ENCODE measurements at regions not wholly inside any gene's neighbourhood (a gene's known extent, or its start where the extent isn't known, plus 50 kb on each side); places are given as distances from the start of the nearest gene placed in this dataset.

- ATAC-seq = no peak
- no peak for TF ChIP-seq PPARA (CRISPR knock-in tag; IDR thresholded peaks at IDR 0.05; ENCODE audit: borderline replicate concordance)
- no peak for TF ChIP-seq ZFP30 (CRISPR knock-in tag; IDR thresholded peaks at IDR 0.05)
- TF ChIP-seq, protein P1, sequence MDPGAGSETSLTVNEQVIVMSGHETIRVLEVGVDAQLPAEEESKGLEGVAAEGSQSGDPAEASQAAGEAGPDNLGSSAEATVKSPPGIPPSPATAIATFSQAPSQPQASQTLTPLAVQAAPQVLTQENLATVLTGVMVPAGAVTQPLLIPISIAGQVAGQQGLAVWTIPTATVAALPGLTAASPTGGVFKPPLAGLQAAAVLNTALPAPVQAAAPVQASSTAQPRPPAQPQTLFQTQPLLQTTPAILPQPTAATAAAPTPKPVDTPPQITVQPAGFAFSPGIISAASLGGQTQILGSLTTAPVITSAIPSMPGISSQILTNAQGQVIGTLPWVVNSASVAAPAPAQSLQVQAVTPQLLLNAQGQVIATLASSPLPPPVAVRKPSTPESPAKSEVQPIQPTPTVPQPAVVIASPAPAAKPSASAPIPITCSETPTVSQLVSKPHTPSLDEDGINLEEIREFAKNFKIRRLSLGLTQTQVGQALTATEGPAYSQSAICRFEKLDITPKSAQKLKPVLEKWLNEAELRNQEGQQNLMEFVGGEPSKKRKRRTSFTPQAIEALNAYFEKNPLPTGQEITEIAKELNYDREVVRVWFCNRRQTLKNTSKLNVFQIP (CRISPR knock-in tag; IDR thresholded peaks at IDR 0.05; ENCODE audit: borderline replicate concordance, low read depth) = no peak
- TF ChIP-seq, protein P2, sequence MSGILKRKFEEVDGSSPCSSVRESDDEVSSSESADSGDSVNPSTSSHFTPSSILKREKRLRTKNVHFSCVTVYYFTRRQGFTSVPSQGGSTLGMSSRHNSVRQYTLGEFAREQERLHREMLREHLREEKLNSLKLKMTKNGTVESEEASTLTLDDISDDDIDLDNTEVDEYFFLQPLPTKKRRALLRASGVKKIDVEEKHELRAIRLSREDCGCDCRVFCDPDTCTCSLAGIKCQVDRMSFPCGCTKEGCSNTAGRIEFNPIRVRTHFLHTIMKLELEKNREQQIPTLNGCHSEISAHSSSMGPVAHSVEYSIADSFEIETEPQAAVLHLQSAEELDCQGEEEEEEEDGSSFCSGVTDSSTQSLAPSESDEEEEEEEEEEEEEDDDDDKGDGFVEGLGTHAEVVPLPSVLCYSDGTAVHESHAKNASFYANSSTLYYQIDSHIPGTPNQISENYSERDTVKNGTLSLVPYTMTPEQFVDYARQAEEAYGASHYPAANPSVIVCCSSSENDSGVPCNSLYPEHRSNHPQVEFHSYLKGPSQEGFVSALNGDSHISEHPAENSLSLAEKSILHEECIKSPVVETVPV (CRISPR knock-in tag; IDR thresholded peaks at IDR 0.05) = no peak
- TF ChIP-seq, protein P3, sequence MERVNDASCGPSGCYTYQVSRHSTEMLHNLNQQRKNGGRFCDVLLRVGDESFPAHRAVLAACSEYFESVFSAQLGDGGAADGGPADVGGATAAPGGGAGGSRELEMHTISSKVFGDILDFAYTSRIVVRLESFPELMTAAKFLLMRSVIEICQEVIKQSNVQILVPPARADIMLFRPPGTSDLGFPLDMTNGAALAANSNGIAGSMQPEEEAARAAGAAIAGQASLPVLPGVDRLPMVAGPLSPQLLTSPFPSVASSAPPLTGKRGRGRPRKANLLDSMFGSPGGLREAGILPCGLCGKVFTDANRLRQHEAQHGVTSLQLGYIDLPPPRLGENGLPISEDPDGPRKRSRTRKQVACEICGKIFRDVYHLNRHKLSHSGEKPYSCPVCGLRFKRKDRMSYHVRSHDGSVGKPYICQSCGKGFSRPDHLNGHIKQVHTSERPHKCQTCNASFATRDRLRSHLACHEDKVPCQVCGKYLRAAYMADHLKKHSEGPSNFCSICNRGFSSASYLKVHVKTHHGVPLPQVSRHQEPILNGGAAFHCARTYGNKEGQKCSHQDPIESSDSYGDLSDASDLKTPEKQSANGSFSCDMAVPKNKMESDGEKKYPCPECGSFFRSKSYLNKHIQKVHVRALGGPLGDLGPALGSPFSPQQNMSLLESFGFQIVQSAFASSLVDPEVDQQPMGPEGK (CRISPR knock-in tag; IDR thresholded peaks at IDR 0.05; ENCODE audit: borderline replicate concordance) = no peak
- no peak for TF ChIP-seq TSHZ2 (CRISPR knock-in tag; IDR thresholded peaks at IDR 0.05)
- TF ChIP-seq RARB (CRISPR knock-in tag; IDR thresholded peaks at IDR 0.05) = no peak
- TF ChIP-seq TOX (CRISPR knock-in tag; IDR thresholded peaks at IDR 0.05; ENCODE audit: borderline replicate concordance) = no peak
- TF ChIP-seq TCF4 (CRISPR knock-in tag; IDR thresholded peaks at IDR 0.05; ENCODE audit: borderline replicate concordance) = no peak
- no peak for TF ChIP-seq CSDC2 (CRISPR knock-in tag; IDR thresholded peaks at IDR 0.05)
- TF ChIP-seq ARNTL (CRISPR knock-in tag; IDR thresholded peaks at IDR 0.05; ENCODE audit: borderline replicate concordance, low read depth) = no peak
- no peak for TF ChIP-seq SNAI2 (CRISPR knock-in tag; IDR thresholded peaks at IDR 0.05)
- no peak for TF ChIP-seq ZNF565 (CRISPR knock-in tag; conservative IDR thresholded peaks at IDR 0.05; ENCODE audit: low read depth)
- TF ChIP-seq ZFP3 (CRISPR knock-in tag; IDR thresholded peaks at IDR 0.05) = no peak
- TF ChIP-seq ZNF8 (CRISPR knock-in tag; IDR thresholded peaks at IDR 0.05) = no peak
- no peak for TF ChIP-seq ESRRG (CRISPR knock-in tag; IDR thresholded peaks at IDR 0.05)
- TF ChIP-seq BACH2 (CRISPR knock-in tag; IDR thresholded peaks at IDR 0.05; ENCODE audit: borderline replicate concordance) = no peak
These were observed 328.7 kb downstream of the FAM181B start for GRCh38 chr11:82404981-82405380.

GRCh38 chr11:82403640-82404305 is 329.9 kb downstream of the FAM181B start:
- no peak for ATAC-seq
- no peak for TF ChIP-seq PPARA (CRISPR knock-in tag; IDR thresholded peaks at IDR 0.05; ENCODE audit: borderline replicate concordance)
- no peak for TF ChIP-seq RARB (CRISPR knock-in tag; IDR thresholded peaks at IDR 0.05)
- no peak for TF ChIP-seq ISL1 (CRISPR knock-in tag; IDR thresholded peaks at IDR 0.05)
- no peak for TF ChIP-seq BACH2 (CRISPR knock-in tag; IDR thresholded peaks at IDR 0.05; ENCODE audit: borderline replicate concordance)
- no peak for TF ChIP-seq ZC3H10 (CRISPR knock-in tag; IDR thresholded peaks at IDR 0.05)
- no peak for TF ChIP-seq GLIS3 (CRISPR knock-in tag; IDR thresholded peaks at IDR 0.05)
- TF ChIP-seq ZFP30 (CRISPR knock-in tag; IDR thresholded peaks at IDR 0.05) = no peak
- TF ChIP-seq ZFP3 (CRISPR knock-in tag; IDR thresholded peaks at IDR 0.05) = no peak
- no peak for TF ChIP-seq ZNF565 (CRISPR knock-in tag; conservative IDR thresholded peaks at IDR 0.05; ENCODE audit: low read depth)
- TF ChIP-seq, protein P4, sequence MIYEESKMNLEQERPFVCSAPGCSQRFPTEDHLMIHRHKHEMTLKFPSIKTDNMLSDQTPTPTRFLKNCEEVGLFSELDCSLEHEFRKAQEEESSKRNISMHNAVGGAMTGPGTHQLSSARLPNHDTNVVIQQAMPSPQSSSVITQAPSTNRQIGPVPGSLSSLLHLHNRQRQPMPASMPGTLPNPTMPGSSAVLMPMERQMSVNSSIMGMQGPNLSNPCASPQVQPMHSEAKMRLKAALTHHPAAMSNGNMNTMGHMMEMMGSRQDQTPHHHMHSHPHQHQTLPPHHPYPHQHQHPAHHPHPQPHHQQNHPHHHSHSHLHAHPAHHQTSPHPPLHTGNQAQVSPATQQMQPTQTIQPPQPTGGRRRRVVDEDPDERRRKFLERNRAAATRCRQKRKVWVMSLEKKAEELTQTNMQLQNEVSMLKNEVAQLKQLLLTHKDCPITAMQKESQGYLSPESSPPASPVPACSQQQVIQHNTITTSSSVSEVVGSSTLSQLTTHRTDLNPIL (CRISPR knock-in tag; IDR thresholded peaks at IDR 0.05; ENCODE audit: low read depth) = no peak
- no peak for TF ChIP-seq ZNF8 (CRISPR knock-in tag; IDR thresholded peaks at IDR 0.05)

Data from SK-N-SH treated with all-trans-retinoic acid at 6 μM for 48 hours (cell line).